K562 (cell line): ENCODE measurements at regions not wholly inside any gene's neighbourhood (a gene's known extent, or its start where the extent isn't known, plus 50 kb on each side); places are given as distances from the start of the nearest gene placed in this dataset.

Source experiments
- CREB5 ChIP-seq: fragments of 250-450 bp; sonication (Bioruptor Pico); IDR thresholded peaks from 2 replicates; pipeline ENCODE4 v1.5.0; 2020; ENCODE audit warnings: mild to moderate bottlenecking
- CUX1 ChIP-seq: fragments of 200-800 bp; sonication (Bioruptor generic); IDR thresholded peaks from 2 replicates; pipeline ENCODE4 v1.6.1; 2016; ENCODE audit warnings: missing genetic modification characterization, missing compliant biosample characterization
- HLTF ChIP-seq: fragments of 450-650 bp; IDR thresholded peaks from 2 replicates; pipeline ENCODE4 v1.6.1; 2016
- HNRNPH1 ChIP-seq: fragments of 200-400 bp; formaldehyde crosslinking; optimal IDR thresholded peaks from 2 replicates; pipeline ENCODE3; 2017; ENCODE audit warnings: low read depth, mild to moderate bottlenecking, low read length, moderate library complexity
- PML ChIP-seq: IDR thresholded peaks from 2 replicates; pipeline ENCODE4 v1.6.1; 2012; ENCODE audit warnings: low read length, inconsistent platforms
- POLR2A ChIP-seq: fragments of 450-650 bp; conservative IDR thresholded peaks from 2 replicates; pipeline ENCODE4 v1.6.1; 2016
- POLR2H ChIP-seq: IDR thresholded peaks from 2 replicates; pipeline ENCODE4 v1.6.1; 2016; ENCODE audit warnings: missing genetic modification characterization, low read depth, mild to moderate bottlenecking, control low read depth, missing compliant biosample characterization, moderate library complexity
- RAD21 ChIP-seq, 2 experiments: fragments of 250-450 bp in 1 of 2; fragments of 450-650 bp in 1 of 2; sonication (Bioruptor Pico) in 1 of 2; formaldehyde crosslinking in 1 of 2; IDR thresholded peaks in 1 of 2; conservative IDR thresholded peaks in 1 of 2; 2 replicates each; pipeline versions ENCODE4 v1.4.0 to v1.8.0; 2020 to 2022; ENCODE audit warnings: mild to moderate bottlenecking in 2 of 2, moderate library complexity in 1 of 2
- SMAD1 ChIP-seq: fragments of 150-350 bp; IDR thresholded peaks from 2 replicates; pipeline ENCODE4 v1.6.1; 2014; ENCODE audit warnings: low read length, low read depth; ENCODE audit not compliant: partially characterized antibody
- ZBTB34 ChIP-seq: fragments of 250-450 bp; sonication (Bioruptor Pico); IDR thresholded peaks from 2 replicates; pipeline ENCODE4 v1.8.0; 2021; ENCODE audit warnings: mild to moderate bottlenecking, moderate library complexity
- ZNF175 ChIP-seq: fragments of 200-800 bp; sonication (Bioruptor generic); IDR thresholded peaks from 2 replicates; pipeline ENCODE4 v1.6.1; 2016; ENCODE audit warnings: low read depth, mild to moderate bottlenecking, missing genetic modification characterization, missing compliant biosample characterization
- ZNF696 ChIP-seq: fragments of 250-450 bp; sonication (Bioruptor Pico); conservative IDR thresholded peaks from 2 replicates; pipeline ENCODE4 v1.4.0; 2020; ENCODE audit warnings: mild to moderate bottlenecking, moderate library complexity

- TF ChIP-seq CUX1 (CRISPR knock-in tag): no peak
- TF ChIP-seq CREB5: no peak
- no peak for TF ChIP-seq SMAD1
- no peak for TF ChIP-seq ZNF696 (CRISPR knock-in tag)
- no peak for TF ChIP-seq POLR2A
- TF ChIP-seq HNRNPH1: no peak
- TF ChIP-seq POLR2H (tag): no peak
- no peak for TF ChIP-seq ZNF175 (CRISPR knock-in tag)
- TF ChIP-seq RAD21 (CRISPR knock-in tag; conservative IDR thresholded peaks at IDR 0.05 in 1 of 2, IDR thresholded peaks at IDR 0.05 in 1 of 2): no peak
- TF ChIP-seq HLTF: no peak
- TF ChIP-seq ZBTB34 (CRISPR knock-in tag): no peak
- no peak for TF ChIP-seq PML
Measured at GRCh38 chr20:17844133-17844429, 124.5 kb downstream of the SNX5 start (continued).
